ENCODE measurements at regions not wholly inside any gene's neighbourhood (a gene's known extent, or its start where the extent isn't known, plus 50 kb on each side); places are given as distances from the start of the nearest gene placed in this dataset.

GRCh38 chr16:9185381-9185780, 93.9 kb downstream of the HAPSTR1 start:
- TF ChIP-seq CTCF (IDR thresholded peaks at IDR 0.05; ENCODE audit: borderline replicate concordance, extremely low read depth, low read length, poor library complexity, severe bottlenecking) (no peak), EZH2 (IDR thresholded peaks at IDR 0.05; ENCODE audit: borderline replicate concordance, low read depth, low read length, severe bottlenecking) (no peak)
- no peaks in the 10 kb centered on the region for H3K9me3 ChIP-seq (ENCODE audit: insufficient read depth, low read length, severe bottlenecking)

GRCh38 chr16:9186061-9186460, 94.6 kb downstream of the HAPSTR1 start:
- Histone ChIP-seq H3K79me2 (ENCODE audit: insufficient read depth, low read length) (no peaks in the 10 kb centered on the region), H3K27ac (ENCODE audit: low read length) (no peak overlapping the region), H4K20me1 (ENCODE audit: insufficient read depth, low read length) (no peaks in the 10 kb centered on the region), H3K9me3 (ENCODE audit: insufficient read depth, low read length, severe bottlenecking) (no peaks in the 10 kb centered on the region), H2AFZ (ENCODE audit: low read depth, low read length) (no peak overlapping the region), H3K36me3 (ENCODE audit: insufficient read depth, low read length) (no peaks in the 10 kb centered on the region), H3K4me2 (ENCODE audit: insufficient read depth, low read length) (no peak overlapping the region), H3K4me3 (ENCODE audit: low read depth in 1 of 2, low read length in 2 of 2) (no peak overlapping the region), H3K27me3 (ENCODE audit: insufficient read depth, low read length, poor library complexity) (no peaks in the 10 kb centered on the region), H3K4me1 (ENCODE audit: insufficient read depth, low read length) (no peaks in the 10 kb centered on the region), H3K9ac (ENCODE audit: low read depth, low read length) (no peak overlapping the region)
- no peak for ATAC-seq (ENCODE audit: insufficient read depth, low read depth)
- TF ChIP-seq CTCF (IDR thresholded peaks at IDR 0.05; ENCODE audit: borderline replicate concordance, extremely low read depth, low read length, poor library complexity, severe bottlenecking) (no peak), EZH2 (IDR thresholded peaks at IDR 0.05; ENCODE audit: borderline replicate concordance, low read depth, low read length, severe bottlenecking) (no peak)
- DNase-seq: no peak

More at GRCh38 chr16:9185381-9185780, 93.9 kb downstream of the HAPSTR1 start:
- Histone ChIP-seq H4K20me1 (ENCODE audit: insufficient read depth, low read length) (no peaks in the 10 kb centered on the region), H3K79me2 (ENCODE audit: insufficient read depth, low read length) (no peaks in the 10 kb centered on the region), H3K27ac (ENCODE audit: low read length) (no peak overlapping the region), H3K27me3 (ENCODE audit: insufficient read depth, low read length, poor library complexity) (no peaks in the 10 kb centered on the region), H3K4me2 (ENCODE audit: insufficient read depth, low read length) (no peak overlapping the region), H3K36me3 (ENCODE audit: insufficient read depth, low read length) (no peaks in the 10 kb centered on the region), H2AFZ (ENCODE audit: low read depth, low read length) (no peak overlapping the region), H3K9ac (ENCODE audit: low read depth, low read length) (no peak overlapping the region), H3K4me3 (ENCODE audit: low read depth in 1 of 2, low read length in 2 of 2) (no peak overlapping the region), H3K4me1 (ENCODE audit: insufficient read depth, low read length) (no peaks in the 10 kb centered on the region)
- no peak for DNase-seq
- no peak for ATAC-seq (ENCODE audit: insufficient read depth, low read depth)

GRCh38 chr16:9188721-9189120, 97.3 kb downstream of the HAPSTR1 start:
- no peaks in the 10 kb centered on the region for H3K79me2 ChIP-seq (ENCODE audit: insufficient read depth, low read length)
- no peaks in the 10 kb centered on the region for H3K27me3 ChIP-seq (ENCODE audit: insufficient read depth, low read length, poor library complexity)
- H3K9ac ChIP-seq (ENCODE audit: low read depth, low read length): no peak overlapping the region
- H2AFZ ChIP-seq (ENCODE audit: low read depth, low read length): no peak overlapping the region
- H4K20me1 ChIP-seq (ENCODE audit: insufficient read depth, low read length): no peaks in the 10 kb centered on the region
- H3K4me1 ChIP-seq (ENCODE audit: insufficient read depth, low read length): no peaks in the 10 kb centered on the region
- no peak overlapping the region for H3K27ac ChIP-seq (ENCODE audit: low read length)
- H3K4me3 ChIP-seq (ENCODE audit: low read depth in 1 of 2, low read length in 2 of 2): no peak overlapping the region
- no peaks in the 10 kb centered on the region for H3K9me3 ChIP-seq (ENCODE audit: insufficient read depth, low read length, severe bottlenecking)
- no peak overlapping the region for H3K4me2 ChIP-seq (ENCODE audit: insufficient read depth, low read length)
- no peaks in the 10 kb centered on the region for H3K36me3 ChIP-seq (ENCODE audit: insufficient read depth, low read length)
- TF ChIP-seq CTCF (IDR thresholded peaks at IDR 0.05; ENCODE audit: borderline replicate concordance, extremely low read depth, low read length, poor library complexity, severe bottlenecking) (no peak), EZH2 (IDR thresholded peaks at IDR 0.05; ENCODE audit: borderline replicate concordance, low read depth, low read length, severe bottlenecking) (no peak)
- DNase-seq (no peak), ATAC-seq (ENCODE audit: insufficient read depth, low read depth) (no peak)

All from DND-41 (cell line).